Thyroid gland (tissue), 4 donors: ENCODE measurements at regions not wholly inside any gene's neighbourhood (a gene's known extent, or its start where the extent isn't known, plus 50 kb on each side); places are given as distances from the start of the nearest gene placed in this dataset.

Source experiments
- DNase-seq, 2 donors: peaks; one replicate each; pipeline ENCODE4 v3.0.0-alpha.2; 2019
- H3K27ac ChIP-seq, 3 donors: fragments of 200-600 bp; sonication (generic); 1 replicate in 2 of 3; 2 replicates in 1 of 3; pipeline ENCODE4 v1.5.1; 2016 to 2019; ENCODE audit warnings: mild to moderate bottlenecking in 1 of 3, moderate library complexity in 1 of 3
- H3K27me3 ChIP-seq: fragments of 200-600 bp; sonication (generic); one replicate; pipeline ENCODE4 v1.5.1; 2019
- H3K36me3 ChIP-seq, 2 donors: fragments of 200-600 bp; sonication (generic); one replicate each; pipeline ENCODE4 v1.5.1; 2016 to 2019
- H3K4me1 ChIP-seq, 2 donors: fragments of 200-600 bp; sonication (generic); one replicate each; pipeline ENCODE4 v1.5.1; 2017 to 2019
- H3K4me3 ChIP-seq, 3 donors: fragments of 200-600 bp; sonication (generic); replicated peaks in 1 of 3; 1 replicate in 2 of 3; 2 replicates in 1 of 3; pipeline ENCODE4 v1.5.1; 2016; ENCODE audit warnings: mild to moderate bottlenecking in 1 of 3
- H3K9me3 ChIP-seq: fragments of 200-600 bp; sonication (generic); one replicate; pipeline ENCODE4 v1.5.1; 2017
- POLR2A ChIP-seq, 2 donors: fragments of 450-650 bp; IDR thresholded peaks; one replicate each; pipeline ENCODE4 v1.6.1; 2017; ENCODE audit warnings: antibody characterized with exemption in 2 of 2, mild to moderate bottlenecking in 2 of 2, moderate library complexity in 1 of 2
- WGBS, 2 donors: methylation state at CpG; one replicate each; pipeline ENCODE4 v1.1.5; 2017; 5-methylcytosine and 5-hydroxymethylcytosine counted together
- intact Hi-C: fragments of 100-400 bp; cut with DNase I; formaldehyde crosslinking; loops from one replicate; pipeline ENCODE4 v1.15.1; 2023
- TF ChIP-seq, protein P1 (sequence below), 6 experiments: fragments of 200-600 bp in 3 of 6; fragments of 450-650 bp in 3 of 6; sonication (generic) in 3 of 6; IDR thresholded peaks; one replicate each; pipeline ENCODE4 v1.5.1; 2016 to 2019; ENCODE audit warnings: antibody characterized with exemption in 6 of 6, mild to moderate bottlenecking in 2 of 6, inconsistent platforms in 1 of 6, moderate library complexity in 1 of 6

- intact Hi-C loops, result no loop called here
- Histone ChIP-seq H3K27me3 (no peaks in the 10 kb centered on the region), H3K36me3 (no peaks in the 10 kb centered on the region), H3K27ac (no peak overlapping the region), H3K9me3 (no peaks in the 10 kb centered on the region), H3K4me1 (no peaks in the 10 kb centered on the region), H3K4me3 (no peak overlapping the region)
- no peak for TF ChIP-seq POLR2A (IDR thresholded peaks at IDR 0.05)
- TF ChIP-seq, protein P1, sequence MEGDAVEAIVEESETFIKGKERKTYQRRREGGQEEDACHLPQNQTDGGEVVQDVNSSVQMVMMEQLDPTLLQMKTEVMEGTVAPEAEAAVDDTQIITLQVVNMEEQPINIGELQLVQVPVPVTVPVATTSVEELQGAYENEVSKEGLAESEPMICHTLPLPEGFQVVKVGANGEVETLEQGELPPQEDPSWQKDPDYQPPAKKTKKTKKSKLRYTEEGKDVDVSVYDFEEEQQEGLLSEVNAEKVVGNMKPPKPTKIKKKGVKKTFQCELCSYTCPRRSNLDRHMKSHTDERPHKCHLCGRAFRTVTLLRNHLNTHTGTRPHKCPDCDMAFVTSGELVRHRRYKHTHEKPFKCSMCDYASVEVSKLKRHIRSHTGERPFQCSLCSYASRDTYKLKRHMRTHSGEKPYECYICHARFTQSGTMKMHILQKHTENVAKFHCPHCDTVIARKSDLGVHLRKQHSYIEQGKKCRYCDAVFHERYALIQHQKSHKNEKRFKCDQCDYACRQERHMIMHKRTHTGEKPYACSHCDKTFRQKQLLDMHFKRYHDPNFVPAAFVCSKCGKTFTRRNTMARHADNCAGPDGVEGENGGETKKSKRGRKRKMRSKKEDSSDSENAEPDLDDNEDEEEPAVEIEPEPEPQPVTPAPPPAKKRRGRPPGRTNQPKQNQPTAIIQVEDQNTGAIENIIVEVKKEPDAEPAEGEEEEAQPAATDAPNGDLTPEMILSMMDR (IDR thresholded peaks at IDR 0.05), result no peak
- DNase-seq, result no peak
- 73 to 85% methylated on average over 1 of the region's 1 CpG for WGBS, 2 donors
These were observed 454.0 kb upstream of the CADM2 start for GRCh38 chr3:84504761-84505160.

DNA sequence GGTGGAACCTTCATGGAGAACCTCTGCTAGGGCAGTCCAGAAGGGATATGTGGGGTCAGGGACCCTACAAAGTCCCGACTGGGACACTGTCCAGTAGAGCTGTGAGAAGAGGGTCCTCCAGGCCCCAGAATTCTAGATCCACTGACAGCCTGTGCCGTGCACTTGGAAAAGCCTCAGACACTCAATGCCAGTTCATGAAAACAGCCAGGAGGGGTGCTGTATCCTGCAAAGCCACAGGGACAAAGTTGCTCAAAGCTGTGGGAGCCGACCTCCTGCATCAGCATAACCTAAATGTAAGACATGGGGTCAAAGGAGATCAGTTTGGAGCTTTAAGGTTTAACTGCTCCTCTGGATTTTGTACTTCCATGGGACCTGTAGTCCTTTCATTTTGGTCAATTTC is 448.8 kb upstream of the CADM2 start:
- no peak for TF ChIP-seq POLR2A (IDR thresholded peaks at IDR 0.05)
- TF ChIP-seq, protein P1 (IDR thresholded peaks at IDR 0.05), result no peak
- intact Hi-C loops, result no loop called here
- Histone ChIP-seq H3K4me1 (no peaks in the 10 kb centered on the region), H3K36me3 (no peaks in the 10 kb centered on the region), H3K27me3 (no peaks in the 10 kb centered on the region), H3K4me3 (no peak overlapping the region), H3K9me3 (no peaks in the 10 kb centered on the region), H3K27ac (no peak overlapping the region)
- DNase-seq, result no peak
- 64 to 73% methylated on average over 1 to 3 of the region's 3 CpGs for WGBS, 2 donors

DNA sequence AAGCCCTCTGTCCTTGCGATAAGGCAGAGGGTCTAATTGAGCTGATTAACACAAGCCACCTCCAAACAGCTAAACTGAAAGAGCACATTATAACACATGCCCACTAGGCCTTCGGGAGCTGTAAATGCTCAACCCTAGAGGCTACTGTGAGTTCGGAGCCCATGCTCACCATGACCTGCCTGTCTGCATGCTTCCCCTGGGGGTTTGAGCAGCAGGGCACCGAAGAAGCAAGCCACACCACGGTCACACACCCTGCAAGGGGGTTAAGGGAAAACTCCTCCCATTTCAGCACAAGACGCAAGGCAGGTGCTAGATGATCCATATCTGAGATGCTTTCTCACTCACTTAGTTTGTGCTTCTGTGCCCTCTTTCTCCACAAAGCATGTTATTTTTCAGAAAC is 435.9 kb upstream of the CADM2 start:
- 75 to 89% methylated on average over 6 of the region's 6 CpGs for WGBS, 2 donors
- TF ChIP-seq POLR2A (IDR thresholded peaks at IDR 0.05), result no peak
- TF ChIP-seq, protein P1 (IDR thresholded peaks at IDR 0.05), result no peak
- Histone ChIP-seq H3K9me3 (no peaks in the 10 kb centered on the region), H3K27me3 (no peaks in the 10 kb centered on the region), H3K36me3 (no peaks in the 10 kb centered on the region), H3K4me1 (no peaks in the 10 kb centered on the region), H3K27ac (no peak overlapping the region), H3K4me3 (no peak overlapping the region)
- intact Hi-C loops, result no loop called here
- no peak for DNase-seq

DNA sequence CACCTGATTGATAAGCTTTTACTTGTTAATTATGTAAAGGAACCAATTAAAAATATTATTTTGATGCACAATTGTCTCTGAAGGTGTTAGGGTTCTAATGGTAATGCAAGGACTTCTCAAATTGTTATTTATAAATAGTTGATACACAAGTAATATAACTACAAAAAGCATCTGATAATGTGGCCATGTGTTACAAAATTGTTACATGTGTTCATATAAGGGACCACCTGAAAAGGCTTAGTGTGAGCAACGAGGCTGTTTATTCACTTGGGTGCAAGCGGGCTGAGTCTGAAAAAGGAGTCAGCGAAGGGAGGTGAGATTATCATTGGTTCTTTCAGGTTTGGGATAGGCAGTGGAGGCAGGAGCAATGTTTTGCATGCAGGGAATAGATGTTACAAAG is 421.9 kb upstream of the CADM2 start:
- no peaks in the 10 kb centered on the region for H3K9me3 ChIP-seq
- H3K4me1 ChIP-seq, result no peaks in the 10 kb centered on the region
- intact Hi-C loops, result no loop called here
- no peak for TF ChIP-seq POLR2A (IDR thresholded peaks at IDR 0.05)
- TF ChIP-seq, protein P1 (IDR thresholded peaks at IDR 0.05), result no peak
- H3K4me3 ChIP-seq, result no peak overlapping the region
- H3K27ac ChIP-seq, result no peak overlapping the region
- H3K27me3 ChIP-seq, result no peaks in the 10 kb centered on the region
- no peak for DNase-seq
- 78 to 83% methylated on average over 3 of the region's 3 CpGs for WGBS, 2 donors
- no peaks in the 10 kb centered on the region for H3K36me3 ChIP-seq

DNA sequence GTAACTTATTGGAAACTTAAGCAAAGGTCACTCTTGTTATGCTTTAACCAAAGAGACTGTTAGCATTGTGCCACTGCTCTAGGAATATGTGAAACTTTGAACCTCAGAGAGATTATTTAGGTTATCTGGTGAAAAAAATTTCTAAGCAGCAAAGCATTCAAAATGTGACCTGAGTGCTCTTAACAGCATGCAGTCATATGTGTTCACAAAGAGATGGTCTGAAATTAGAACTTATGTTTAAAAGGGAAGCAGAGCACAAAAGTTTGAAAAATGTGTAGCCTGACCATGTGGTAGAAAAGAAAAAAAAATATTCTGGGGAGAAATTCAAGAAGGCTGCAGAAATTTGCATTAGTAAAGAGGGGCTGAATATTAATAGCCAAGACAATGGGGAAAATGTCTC is 420.2 kb upstream of the CADM2 start:
- no peak for DNase-seq
- H3K27ac ChIP-seq, result no peak overlapping the region
- H3K4me1 ChIP-seq, result no peaks in the 10 kb centered on the region
- H3K27me3 ChIP-seq, result no peaks in the 10 kb centered on the region
- TF ChIP-seq POLR2A (IDR thresholded peaks at IDR 0.05), result no peak
- TF ChIP-seq, protein P1 (IDR thresholded peaks at IDR 0.05), result no peak
- H3K36me3 ChIP-seq, result no peaks in the 10 kb centered on the region
- no peaks in the 10 kb centered on the region for H3K9me3 ChIP-seq
- H3K4me3 ChIP-seq, result no peak overlapping the region
- intact Hi-C loops, result no loop called here
